NCI-H2171 (cell line): ENCODE measurements at regions not wholly inside any gene's neighbourhood (a gene's known extent, or its start where the extent isn't known, plus 50 kb on each side); places are given as distances from the start of the nearest gene placed in this dataset.
"Not testable (repeated sequence)": the region's sequence is repeated elsewhere in the genome, so short reads cannot be mapped to it uniquely, and the experiment has no call there.

Source experiments
- DNase-seq: peaks from one replicate; lab custom pipeline; 2025; lab: John Stamatoyannopoulos, UW

DNA sequence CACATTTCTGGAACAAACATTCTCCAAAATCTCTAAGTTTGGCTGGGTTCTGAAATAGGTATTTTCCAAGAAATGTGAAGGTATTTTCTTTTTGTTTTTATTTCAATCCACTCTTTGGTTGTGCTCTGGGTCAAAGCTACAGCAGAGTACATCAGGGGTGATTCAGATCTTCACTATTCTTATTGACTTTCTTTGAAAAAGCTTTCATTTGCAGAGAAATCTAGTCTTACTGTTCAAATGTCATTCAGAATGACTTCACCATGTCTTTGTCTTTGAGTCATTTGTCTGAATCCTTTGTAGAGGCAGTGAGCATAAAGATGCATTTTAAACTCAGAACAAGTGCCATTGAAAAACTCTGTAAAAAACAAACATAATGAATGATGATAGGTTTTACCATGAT is 547.2 kb upstream of the ADGRL3 start:
- DNase-seq: no peak

DNA sequence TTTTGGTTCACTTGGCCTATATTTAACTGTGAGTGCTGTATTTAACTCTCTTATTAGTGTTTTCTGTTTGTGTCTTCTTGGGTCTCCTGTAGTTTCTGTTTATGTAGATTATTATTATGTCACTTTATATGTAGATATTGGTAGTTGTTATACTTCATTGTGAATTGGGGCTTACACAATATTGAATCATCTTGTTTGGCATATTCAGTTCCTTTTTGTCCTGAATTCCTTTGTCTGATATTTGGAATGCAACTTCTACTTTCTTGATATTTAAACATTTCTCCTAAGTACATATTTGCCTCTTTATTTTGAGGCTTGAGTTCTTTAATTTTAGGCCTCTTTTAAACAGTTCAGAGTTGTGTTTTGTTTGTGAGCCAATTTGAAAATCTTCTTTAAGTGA is 544.8 kb upstream of the ADGRL3 start:
- DNase-seq: no peak

DNA sequence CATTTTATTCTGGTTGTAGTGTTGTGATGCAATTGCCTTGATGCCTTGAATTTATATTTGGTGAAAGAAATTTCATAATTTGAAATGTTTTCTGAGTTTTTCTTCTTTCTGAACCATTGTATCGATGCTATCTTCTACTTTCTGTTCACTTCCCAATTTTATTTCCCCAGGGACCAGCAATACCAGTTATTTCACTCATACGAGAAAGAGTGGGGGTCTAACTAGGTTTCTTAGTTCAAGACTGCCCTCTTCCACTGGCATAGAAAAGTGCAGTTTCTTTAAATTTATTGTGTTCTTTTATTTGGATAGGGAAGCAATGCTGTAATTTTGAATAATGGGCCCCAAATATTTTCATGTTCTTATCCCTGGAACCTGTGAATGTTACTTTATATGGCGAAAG is 544.0 kb upstream of the ADGRL3 start:
- DNase-seq: no peak

DNA sequence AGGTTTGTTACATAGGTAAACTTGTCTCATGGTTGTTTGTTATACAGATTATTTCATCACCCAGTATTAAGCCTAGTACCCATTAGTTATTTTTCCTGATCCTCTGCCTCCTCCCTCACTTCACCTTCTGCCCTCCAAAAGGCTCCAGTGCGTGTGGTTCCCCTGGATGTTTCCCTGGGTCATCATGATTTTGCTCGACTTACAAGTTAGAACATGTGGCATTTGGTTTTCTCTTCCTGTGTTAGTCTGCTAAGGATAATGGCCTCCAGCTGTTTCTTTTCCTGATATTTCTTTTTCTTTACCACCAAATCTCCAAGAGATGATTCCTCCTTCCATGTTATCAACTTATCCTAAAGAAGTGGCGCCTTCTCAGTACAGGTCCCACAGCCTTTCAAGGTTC is 543.1 kb upstream of the ADGRL3 start:
- no peak for DNase-seq

DNA sequence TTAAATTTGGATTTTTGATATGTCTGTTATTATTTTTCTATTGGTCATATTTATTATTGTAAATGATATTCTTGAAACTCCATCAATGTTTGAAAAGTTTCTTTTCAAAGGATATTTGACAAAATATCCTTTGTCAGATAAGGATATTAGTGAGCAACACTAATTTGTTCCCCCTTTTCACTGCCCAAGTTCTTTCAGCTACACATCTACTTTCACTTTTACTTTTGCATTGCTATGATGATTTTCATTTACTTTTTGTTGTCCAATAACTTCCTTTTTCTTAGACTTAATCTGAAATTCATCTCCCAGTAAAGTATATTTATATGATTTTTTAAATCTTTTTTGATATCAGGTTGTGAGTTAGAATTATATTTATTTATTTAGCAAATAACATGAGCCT is 542.3 kb upstream of the ADGRL3 start:
- DNase-seq: no peak

DNA sequence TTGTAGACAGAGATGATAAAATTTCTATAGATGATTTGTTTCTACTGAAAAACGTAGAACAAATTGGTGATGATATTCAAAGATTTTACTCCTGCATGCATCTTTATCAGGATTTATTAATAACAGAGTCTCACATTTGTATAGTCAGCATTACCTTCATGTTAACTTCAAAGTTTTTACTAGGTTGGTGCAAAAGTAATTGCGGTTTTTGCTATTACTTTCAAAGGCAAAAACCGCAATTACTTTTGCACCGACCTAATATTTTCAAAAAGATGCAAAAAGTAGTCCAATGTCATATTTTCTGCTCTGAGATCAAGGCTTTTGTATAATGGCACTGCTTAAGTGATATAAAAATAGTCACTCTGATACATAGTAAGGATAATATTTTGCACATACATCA is 536.4 kb upstream of the ADGRL3 start:
- DNase-seq: no peak

DNA sequence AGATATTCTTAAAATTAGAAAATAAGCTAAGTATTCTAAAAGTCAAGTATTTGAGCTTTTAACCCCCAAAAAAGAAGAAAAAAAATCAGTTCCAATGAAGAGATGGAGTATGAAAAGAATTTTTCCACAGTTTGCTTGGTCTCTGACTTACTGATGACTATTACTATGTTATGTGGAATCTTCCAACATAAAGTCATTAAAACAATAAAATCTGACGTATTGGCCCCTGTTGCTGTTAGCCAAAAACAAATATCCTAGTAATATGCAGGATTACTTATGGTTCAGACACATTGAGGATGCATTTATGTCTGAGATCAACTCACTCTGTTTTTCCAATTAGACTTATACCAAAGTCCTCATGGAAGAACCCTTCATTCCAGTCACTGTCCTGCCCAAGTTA is 517.2 kb upstream of the ADGRL3 start:
- DNase-seq: no peak

DNA sequence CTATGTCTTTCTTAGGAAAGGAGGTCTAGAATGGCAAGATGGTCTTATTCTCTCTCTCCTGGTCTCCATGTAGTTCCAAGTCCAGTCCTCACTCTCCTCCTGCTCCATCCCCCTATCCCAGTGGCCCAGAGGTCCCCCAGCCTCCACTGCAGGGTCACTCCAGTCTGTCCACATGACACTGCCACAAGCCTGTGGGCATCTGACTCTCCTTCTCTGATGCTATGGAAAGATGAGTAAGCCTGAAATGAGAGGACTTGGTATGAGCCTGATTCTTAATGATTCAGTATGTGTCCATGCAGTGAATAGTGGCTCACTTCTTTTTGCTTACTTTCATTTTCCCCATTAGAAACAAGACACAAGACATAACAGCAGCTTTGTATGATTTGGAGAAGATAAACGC is 516.8 kb upstream of the ADGRL3 start:
- no peak for DNase-seq

DNA sequence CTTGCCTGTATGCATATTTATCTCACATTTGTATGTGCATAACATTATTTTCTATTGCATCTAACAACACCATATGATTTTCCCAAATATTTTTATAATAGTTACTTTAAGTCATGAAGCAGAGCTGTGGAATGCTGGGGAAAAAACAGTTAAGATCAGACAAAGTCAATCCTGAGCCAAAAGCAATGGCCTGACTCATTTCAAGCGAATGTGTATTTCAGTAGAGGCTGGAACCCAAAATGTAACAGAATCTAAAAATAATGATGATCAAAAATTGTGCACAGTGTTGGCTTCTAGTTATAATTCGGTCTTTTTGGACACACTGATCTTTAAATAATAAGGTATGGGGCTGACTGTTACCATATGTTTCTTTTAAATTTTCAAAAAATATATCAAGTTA is 516.2 kb upstream of the ADGRL3 start:
- DNase-seq: no peak

DNA sequence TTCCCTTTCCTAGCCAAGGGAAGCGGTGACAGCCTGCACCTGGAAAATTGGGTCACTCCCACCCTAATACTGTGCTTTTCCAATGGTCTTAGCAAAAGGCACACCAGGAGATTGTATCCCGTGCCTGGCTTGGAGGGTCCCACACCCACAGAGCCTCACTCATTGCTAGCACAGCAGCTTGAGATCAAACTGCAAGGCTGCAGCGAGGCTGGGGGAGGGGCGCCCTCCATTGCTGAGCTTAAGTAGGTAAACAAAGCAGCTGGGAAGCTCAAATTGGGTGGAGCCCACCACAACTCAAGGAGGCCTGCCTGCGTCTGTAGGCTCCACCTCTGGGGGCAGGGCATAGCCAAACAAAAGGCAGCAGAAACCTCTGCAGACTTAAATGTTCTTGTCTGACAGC is 504.1 kb upstream of the ADGRL3 start:
- DNase-seq: not testable (repeated sequence)

DNA sequence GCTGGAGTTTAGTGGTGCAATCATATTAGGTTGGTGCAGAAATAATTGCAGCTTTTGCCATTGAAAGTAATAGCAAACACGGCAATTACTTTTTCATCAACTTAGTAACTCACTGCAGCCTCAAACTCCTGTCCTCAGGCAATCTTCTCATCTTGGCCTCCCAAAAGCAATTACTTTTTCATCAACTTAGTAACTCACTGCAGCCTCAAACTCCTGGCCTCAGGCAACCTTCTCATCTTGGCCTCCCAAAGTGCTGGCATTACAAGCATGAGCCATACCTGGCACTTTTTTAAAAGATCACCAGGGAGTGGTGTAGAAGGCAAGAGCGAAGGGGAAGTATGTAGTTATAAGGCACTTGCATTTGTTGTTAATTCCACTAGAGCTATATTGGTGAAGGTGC is 491.1 kb upstream of the ADGRL3 start:
- DNase-seq: no peak

DNA sequence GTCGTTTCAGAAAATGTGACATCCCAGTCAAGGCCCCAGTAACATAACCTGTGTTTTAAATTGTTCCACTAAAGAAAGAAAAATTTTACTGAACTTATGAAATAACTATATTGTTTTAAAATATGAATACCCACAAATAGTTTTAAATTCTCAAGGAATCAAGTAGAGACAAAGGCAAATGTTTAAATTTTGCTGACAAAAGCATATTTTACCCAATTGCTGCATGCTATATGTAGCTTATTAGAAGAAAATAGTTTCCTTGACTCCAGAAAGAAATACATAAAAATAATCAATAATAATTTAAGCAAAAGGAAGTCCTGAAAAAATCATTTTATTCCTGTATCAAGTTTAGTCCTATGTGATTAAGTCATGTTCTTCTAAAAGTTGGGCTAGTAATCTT is 481.3 kb upstream of the ADGRL3 start:
- DNase-seq: no peak

DNA sequence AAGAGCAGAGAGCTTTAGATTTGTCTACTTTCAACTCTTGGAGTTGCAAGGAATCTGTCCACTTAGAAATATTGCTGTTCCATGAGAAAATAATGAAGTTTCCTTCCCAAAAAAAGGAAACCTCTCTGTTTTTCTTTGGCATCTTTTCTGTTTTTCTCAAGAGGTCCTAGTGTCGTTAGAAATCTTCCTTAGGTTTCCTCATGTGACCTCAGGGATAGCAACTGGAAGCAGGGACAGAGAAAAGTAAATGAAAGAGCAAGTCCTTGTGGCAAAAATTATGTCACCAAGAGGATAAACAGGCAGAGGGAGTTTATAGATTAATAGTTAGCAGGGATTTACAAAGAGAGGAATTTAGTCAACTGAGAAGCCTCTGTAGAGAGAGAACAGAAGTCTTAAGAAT is 478.4 kb upstream of the ADGRL3 start:
- no peak for DNase-seq

DNA sequence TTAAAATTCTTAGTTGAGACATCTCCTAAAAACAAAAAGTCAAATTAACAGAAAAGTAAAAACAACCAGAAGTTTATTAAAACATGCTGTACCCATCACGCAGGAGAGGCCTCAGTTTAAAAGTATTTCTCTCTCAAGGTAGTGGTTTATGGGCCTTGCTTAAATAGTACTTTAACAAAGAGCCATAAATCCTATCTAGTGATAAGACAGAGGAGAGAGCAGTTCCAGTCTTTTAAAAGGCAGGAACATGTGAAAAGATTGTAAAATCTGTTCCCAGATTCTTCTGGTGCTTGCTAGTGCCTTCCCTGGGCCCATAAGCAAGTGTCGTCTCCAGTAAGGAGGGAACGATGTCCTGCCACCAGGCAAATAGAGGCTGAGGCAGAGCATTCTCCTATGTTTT is 476.3 kb upstream of the ADGRL3 start:
- no peak for DNase-seq

DNA sequence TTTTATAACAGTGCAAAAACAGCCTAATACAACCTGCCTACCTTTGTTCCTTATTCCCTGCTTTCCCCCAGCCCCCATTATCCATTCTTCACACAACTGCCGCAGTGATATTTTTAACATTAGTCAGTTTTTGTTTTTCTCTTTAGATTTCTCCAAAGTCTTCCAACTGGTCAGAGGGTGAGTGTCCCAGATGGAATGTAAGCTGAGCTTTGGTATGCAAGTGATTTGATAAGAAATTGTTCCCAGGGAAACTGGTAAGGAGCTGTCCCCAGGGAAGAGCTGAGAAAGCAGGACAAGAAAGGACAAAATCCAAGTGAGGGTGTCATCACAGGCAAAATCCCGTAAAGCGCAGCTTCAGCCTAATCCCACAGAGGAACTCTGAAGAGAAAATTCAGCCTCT is 475.5 kb upstream of the ADGRL3 start:
- no peak for DNase-seq

DNA sequence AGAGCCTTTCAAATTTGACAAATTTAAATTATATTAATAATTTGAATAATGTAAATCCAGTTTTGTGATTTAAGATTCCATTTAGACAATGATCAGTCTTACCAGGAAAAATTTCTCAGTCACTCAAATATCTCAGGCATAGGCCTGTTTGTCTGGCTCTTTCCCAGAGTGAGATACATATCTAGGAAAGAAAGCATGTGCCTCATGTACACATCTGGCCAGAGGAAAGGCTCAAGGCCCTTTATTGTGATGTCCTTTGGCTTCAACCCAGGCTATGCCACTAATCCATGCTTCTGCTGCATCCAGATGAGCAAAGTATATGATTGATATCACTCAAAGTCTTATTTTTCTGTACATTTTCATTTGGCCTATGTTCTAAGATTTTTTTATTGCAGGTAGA is 473.3 kb upstream of the ADGRL3 start:
- DNase-seq: no peak

DNA sequence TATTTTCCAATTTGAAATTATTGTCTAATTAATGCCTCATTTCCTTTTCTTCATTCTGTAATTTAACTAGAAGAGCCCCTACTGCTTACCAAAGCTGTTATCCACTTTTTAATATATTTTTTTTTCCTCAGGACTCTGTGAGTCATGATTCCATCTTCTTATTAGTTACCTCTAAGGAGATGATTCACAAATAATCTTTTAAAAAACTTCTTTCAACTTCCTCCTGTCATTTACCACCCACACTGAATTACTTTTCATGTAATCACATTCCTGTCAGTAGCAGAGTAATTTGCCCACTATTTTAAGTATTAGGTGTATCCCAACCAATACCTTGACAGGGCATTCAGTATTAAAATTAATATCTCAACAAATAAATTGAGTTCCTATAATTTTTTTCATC is 470.9 kb upstream of the ADGRL3 start:
- DNase-seq: no peak

DNA sequence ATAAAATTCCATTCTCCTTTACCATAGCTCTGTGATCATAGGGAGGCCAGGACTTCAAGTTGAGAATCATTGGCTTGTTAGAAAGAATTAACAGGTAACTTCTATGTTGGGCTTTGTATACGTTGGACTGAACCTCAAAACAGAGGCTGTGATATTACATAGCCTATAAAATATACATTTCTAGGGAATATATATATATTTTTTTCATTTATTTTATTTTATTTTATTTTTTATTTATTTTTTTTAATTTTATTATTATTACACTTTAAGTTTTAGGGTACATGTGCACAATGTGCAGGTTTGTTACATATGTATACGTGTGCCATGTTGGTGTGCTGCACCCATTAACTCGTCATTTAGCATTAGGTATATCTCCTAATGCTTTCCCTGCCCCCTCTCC is 470.4 kb upstream of the ADGRL3 start:
- DNase-seq: not testable (repeated sequence)

DNA sequence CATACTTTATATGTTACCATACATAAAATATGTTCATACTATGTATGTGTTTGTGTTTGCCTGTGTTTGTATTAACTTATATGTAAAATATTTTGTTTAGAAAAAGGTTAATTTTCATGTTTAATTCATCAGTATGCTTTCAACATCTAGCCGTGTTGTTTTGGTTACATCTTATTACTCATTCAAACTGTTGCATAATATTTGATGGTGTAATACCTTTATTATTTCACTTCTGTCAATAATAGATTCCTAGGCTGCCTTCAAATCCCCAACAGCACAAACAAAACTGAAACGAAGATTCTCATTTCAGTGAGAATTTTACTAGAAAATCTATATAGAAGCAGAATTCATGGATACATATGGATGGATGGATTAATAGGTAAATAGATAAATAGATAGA is 462.3 kb upstream of the ADGRL3 start:
- DNase-seq: no peak

DNA sequence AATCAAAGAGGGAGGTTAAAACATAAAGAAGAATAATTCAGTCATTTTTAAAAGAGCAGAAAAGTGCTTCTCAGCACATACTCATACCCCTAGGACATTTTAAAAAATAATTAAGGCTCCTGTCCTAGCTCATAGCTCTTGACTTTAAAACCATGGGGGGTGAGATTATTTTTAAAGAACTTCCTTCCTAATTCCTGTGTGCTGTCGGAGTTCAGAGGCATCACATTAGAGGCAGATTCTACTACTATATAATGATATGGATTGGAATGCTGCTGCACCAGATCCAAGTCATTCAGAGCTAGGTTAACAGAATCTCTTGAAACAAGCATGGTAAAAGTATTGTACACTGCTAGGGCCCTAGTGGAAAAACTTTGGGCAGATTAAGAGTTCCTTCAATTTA is 456.5 kb upstream of the ADGRL3 start:
- no peak for DNase-seq

DNA sequence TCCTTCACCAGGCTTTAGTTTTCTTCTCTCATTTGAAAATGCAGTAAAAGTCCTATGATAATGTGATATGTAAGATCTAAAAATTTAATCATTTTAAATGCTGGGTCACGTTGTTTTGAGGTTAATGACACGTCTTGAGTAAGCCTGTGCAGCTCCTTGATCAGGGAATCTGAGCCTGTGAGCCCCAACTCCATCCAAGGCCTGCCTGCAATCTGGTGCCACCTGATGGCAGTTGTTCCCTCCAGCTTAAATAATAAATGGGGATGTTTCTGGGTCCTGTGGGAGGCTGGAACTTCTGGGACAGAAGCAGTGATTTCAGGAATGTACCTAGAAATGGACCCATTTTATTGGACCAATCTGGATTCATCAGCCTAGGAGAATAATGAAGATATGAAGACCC is 455.4 kb upstream of the ADGRL3 start:
- DNase-seq: no peak

DNA sequence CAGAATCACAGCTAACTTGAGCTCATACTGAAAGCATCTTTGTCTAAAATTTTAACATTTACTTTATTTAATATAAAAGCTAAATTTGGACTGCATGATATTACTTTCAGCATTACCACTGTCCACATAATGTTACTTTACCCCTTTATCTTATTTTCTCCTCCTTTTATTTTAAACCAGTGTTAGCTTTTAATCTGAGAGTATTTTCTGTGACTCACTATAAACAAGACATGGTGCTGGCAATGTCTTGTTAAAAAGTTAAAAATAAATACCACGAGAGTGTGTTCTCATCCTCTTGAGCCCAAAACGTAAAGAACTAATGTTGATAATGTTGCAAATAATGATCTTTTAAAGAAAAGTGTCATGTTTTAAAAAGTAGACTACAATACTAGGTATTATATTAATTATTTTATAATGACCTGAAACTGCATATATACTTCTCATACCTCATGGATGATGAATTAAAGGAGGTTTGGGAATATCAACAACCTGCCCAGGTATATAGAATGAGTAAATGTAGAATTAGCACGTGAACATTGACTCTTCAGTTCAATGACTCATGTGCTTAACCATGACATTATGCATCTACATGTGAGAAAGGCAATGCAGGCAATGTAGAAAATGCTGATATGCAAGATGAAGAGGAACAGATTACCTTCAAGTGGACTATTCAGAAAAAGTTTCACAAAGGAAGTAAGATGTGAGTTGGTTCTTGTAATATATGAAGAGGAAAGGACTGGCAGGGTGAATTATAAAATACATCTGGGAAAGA is 454.1 kb upstream of the ADGRL3 start:
- DNase-seq: no peak

DNA sequence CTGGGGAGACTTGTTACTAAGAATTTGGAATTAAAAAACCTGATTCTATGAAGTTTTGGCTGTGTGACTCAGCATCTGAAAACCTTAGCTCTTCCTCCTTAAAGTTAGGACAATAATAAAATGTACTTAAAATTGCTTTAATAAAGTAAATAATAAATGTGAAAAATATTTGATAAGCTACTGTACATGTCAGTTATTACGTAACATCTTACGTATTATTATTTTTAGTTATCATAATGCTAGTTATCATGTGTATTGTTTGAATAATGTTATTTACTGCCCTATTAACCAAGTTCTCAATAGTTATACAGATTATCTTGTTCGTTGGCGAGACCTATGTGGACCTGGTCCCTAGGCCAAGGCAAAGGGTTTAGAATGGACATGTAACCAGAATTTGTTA is 449.2 kb upstream of the ADGRL3 start:
- DNase-seq: no peak

DNA sequence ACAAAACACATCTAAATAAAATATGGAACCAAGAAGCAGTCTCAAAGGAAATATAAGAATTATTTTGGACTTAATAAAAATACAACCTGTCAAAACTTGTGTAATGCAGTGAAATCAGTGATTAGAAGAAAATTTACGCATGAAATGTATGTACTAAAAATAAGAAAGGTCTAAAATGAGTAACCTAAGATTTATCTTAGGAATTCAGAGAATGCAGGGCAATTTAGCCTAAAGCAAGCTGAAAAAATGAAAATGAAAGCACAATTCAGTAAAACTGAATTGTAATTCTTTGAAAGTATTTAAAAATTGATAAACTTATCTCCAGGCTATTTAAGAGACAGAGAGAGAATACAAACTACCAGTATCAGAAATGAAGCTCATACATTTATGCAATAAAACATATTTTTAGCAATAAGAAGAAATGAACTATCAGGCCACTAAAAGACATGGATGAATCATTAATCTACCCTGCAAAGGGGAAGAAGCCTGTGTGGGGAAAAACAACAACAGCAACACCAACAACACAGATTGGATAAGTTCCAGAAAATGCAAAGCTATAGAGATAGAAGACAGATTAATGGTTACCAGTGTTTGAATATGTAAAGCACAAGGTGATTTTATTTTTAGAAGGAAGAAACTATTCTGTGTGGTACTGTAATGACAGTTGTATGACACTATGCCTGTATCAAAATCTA is 442.0 kb upstream of the ADGRL3 start:
- no peak for DNase-seq
